Brain microvascular endothelial cell (primary cell): ENCODE measurements at regions not wholly inside any gene's neighbourhood (a gene's known extent, or its start where the extent isn't known, plus 50 kb on each side); places are given as distances from the start of the nearest gene placed in this dataset.

ENCODE experiments used
- DNase-seq: peaks from one replicate; pipeline ENCODE4 v3.0.0-alpha.2; 2020
- H3K27ac ChIP-seq: fragments of 250-450 bp; sonication (Bioruptor Pico); 2 replicates; pipeline ENCODE4 v1.5.1; 2020; ENCODE audit warnings: mild to moderate bottlenecking, moderate library complexity
- H3K27me3 ChIP-seq: fragments of 250-450 bp; sonication (Bioruptor Pico); replicated peaks from 2 replicates; pipeline ENCODE4 v1.5.1; 2020; ENCODE audit warnings: mild to moderate bottlenecking
- H3K36me3 ChIP-seq: fragments of 250-450 bp; sonication (Bioruptor Pico); replicated peaks from 2 replicates; pipeline ENCODE4 v1.5.1; 2020; ENCODE audit warnings: mild to moderate bottlenecking
- H3K4me3 ChIP-seq: 2 replicates; pipeline ENCODE4 v1.5.1; 2011; ENCODE audit warnings: low read depth, mild to moderate bottlenecking, control low read depth, low read length, moderate library complexity
- CTCF ChIP-seq: IDR thresholded peaks from 2 replicates; pipeline ENCODE4 v1.5.1; 2011; ENCODE audit warnings: low read depth, mild to moderate bottlenecking, moderate library complexity, low read length, control low read depth, inconsistent platforms; ENCODE audit errors: missing control alignments
- in situ Hi-C: cut with HindIII; loops from 2 replicates; pipeline ENCODE4 v1.10.0; 2017; ENCODE audit warnings: low sequenced_read_pairs, low pct_ligation_motif_present

- no peak for TF ChIP-seq CTCF
- no peak overlapping the region for H3K27ac ChIP-seq
- in situ Hi-C loops = no loop called here
- no peak overlapping the region for H3K4me3 ChIP-seq
- no peaks in the 10 kb centered on the region for H3K27me3 ChIP-seq
- no peaks in the 10 kb centered on the region for H3K36me3 ChIP-seq
- DNase-seq = no peak
Observed at GRCh38 chr4:14668296-14668695, 334.0 kb upstream of the CPEB2 start.

- H3K4me3 ChIP-seq = no peak overlapping the region
- DNase-seq = no peak
- in situ Hi-C loops = no loop called here
- no peaks in the 10 kb centered on the region for H3K27me3 ChIP-seq
- no peaks in the 10 kb centered on the region for H3K36me3 ChIP-seq
- no peak overlapping the region for H3K27ac ChIP-seq
- TF ChIP-seq CTCF = no peak
Observed at GRCh38 chr4:14669371-14669770, 332.9 kb upstream of the CPEB2 start.

GRCh38 chr4:14671146-14671545, 331.1 kb upstream of the CPEB2 start:
- no peak for DNase-seq
- no peak overlapping the region for H3K4me3 ChIP-seq
- TF ChIP-seq CTCF = no peak
- no peak overlapping the region for H3K27ac ChIP-seq
- in situ Hi-C loops = no loop called here
- H3K27me3 ChIP-seq = no peaks in the 10 kb centered on the region
- H3K36me3 ChIP-seq = no peaks in the 10 kb centered on the region

- Histone ChIP-seq H3K27ac (no peak overlapping the region), H3K36me3 (no peaks in the 10 kb centered on the region), H3K4me3 (no peak overlapping the region), H3K27me3 (no peaks in the 10 kb centered on the region)
- no peak for TF ChIP-seq CTCF
- in situ Hi-C loops = no loop called here
- no peak for DNase-seq
Observed at GRCh38 chr4:14675279-14675985, 326.8 kb upstream of the CPEB2 start.

- peak; percentile 5 for DNase-seq
- H3K27ac ChIP-seq = no peak overlapping the region
- no peaks in the 10 kb centered on the region for H3K27me3 ChIP-seq
- H3K36me3 ChIP-seq = no peaks in the 10 kb centered on the region
- H3K4me3 ChIP-seq = no peak overlapping the region
- in situ Hi-C loops = no loop called here
- TF ChIP-seq CTCF = no peak
Observed at GRCh38 chr4:14679906-14680305, 322.4 kb upstream of the CPEB2 start.

DNA sequence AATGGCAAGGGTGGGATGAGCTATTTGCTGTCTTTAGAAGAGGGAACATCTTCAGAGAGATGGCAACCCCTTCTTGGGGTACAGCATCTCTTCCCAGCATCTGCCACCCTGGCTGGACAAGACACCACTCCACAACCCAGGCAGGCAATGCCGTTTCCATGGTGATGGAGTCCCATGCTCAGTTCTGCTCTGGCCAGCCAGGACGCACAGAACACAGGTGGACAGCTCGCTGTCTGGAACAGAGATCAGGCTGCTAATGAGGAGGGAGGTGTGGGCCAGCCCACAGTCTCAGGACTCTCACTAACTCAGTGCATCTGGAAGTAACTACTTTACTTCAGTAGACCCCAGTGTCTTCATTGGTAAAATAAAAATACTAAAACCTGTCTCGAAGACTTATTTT, 321.0 kb upstream of the CPEB2 start:
- in situ Hi-C loops = no loop called here
- Histone ChIP-seq H3K27me3 (no peaks in the 10 kb centered on the region), H3K27ac (no peak overlapping the region), H3K4me3 (no peak overlapping the region), H3K36me3 (no peaks in the 10 kb centered on the region)
- DNase-seq = no peak
- no peak for TF ChIP-seq CTCF
